Activated B cell treated with CpG ODN at 0.5 μM for 24 hours (primary cell): ENCODE measurements at regions not wholly inside any gene's neighbourhood (a gene's known extent, or its start where the extent isn't known, plus 50 kb on each side); places are given as distances from the start of the nearest gene placed in this dataset.

Experiments
- ATAC-seq: fragments of 200-7000 bp; cut with Tn5 transposase; one replicate; pipeline ENCODE4 v1.10.0; 2021; ENCODE audit warnings: low read depth, mild to moderate bottlenecking, moderate library complexity
- CTCF ChIA-PET: fragments of 350-600 bp; sonication (Branson Sonifier 250); formaldehyde crosslinking; loops from one replicate; lab custom pipeline; 2021; ENCODE audit warnings: antibody characterized with exemption; lab: Charles Lee
- POLR2A ChIA-PET: fragments of 350-600 bp; sonication (Branson Sonifier 250); formaldehyde crosslinking; loops from one replicate; lab custom pipeline; 2021; ENCODE audit warnings: antibody characterized with exemption; lab: Charles Lee
- DNase-seq: peaks from one replicate; pipeline ENCODE4 v3.0.0; 2022
- H3K27ac Mint-ChIP-seq: one replicate; pipeline ENCODE4 v1.8.0; 2020; ENCODE audit warnings: mixed read lengths
- H3K27me3 Mint-ChIP-seq: one replicate; pipeline ENCODE4 v1.8.0; 2021; ENCODE audit warnings: mixed read lengths
- H3K36me3 Mint-ChIP-seq: one replicate; pipeline ENCODE4 v1.8.0; 2021; ENCODE audit warnings: low read depth, mixed read lengths
- H3K4me1 Mint-ChIP-seq: one replicate; pipeline ENCODE4 v1.8.0; 2021; ENCODE audit warnings: mixed read lengths
- H3K4me3 Mint-ChIP-seq: one replicate; pipeline ENCODE4 v1.8.0; 2020; ENCODE audit warnings: mild to moderate bottlenecking, mixed read lengths
- H3K9me3 Mint-ChIP-seq: one replicate; pipeline ENCODE4 v1.8.0; 2020; ENCODE audit warnings: mixed read lengths
- CTCF ChIP-seq: fragments of 200-600 bp; IDR thresholded peaks from one replicate; pipeline ENCODE4 v1.8.0; 2022; ENCODE audit warnings: antibody characterized with exemption, mild to moderate bottlenecking
- intact Hi-C: fragments of 100-400 bp; cut with micrococcal nuclease; formaldehyde crosslinking; loops from one replicate; pipeline ENCODE4 v1.15.1; 2024

GRCh38 chr14:65252482-65253255 is 150.4 kb upstream of the MAX start:
- H3K4me1 Mint-ChIP-seq = peaks cover 15% of the 10 kb centered on the region
- H3K36me3 Mint-ChIP-seq = peaks cover 15% of the 10 kb centered on the region
- ATAC-seq (no peak), DNase-seq (no peak)
- intact Hi-C loops = no loop called here
- TF ChIP-seq CTCF = no peak
- ChIA-PET POLR2A (interaction anchor here (1.0 kb wide), 1 partner anchor 24 kb away, joined by 3 read pairs; no protein-coding TSS in a partner anchor), CTCF (no interaction called here)
- H3K27ac Mint-ChIP-seq = no peak overlapping the region
- no peak overlapping the region for H3K4me3 Mint-ChIP-seq
- peaks cover 3% of the 10 kb centered on the region for H3K9me3 Mint-ChIP-seq
- H3K27me3 Mint-ChIP-seq = no peaks in the 10 kb centered on the region

GRCh38 chr14:65255029-65255545 is 152.8 kb upstream of the MAX start:
- peaks cover 12% of the 10 kb centered on the region for H3K36me3 Mint-ChIP-seq
- POLR2A ChIA-PET = interaction anchor here (1.1 kb wide), 3 partner anchors 29 to 157 kb away, joined by 3 to 7 read pairs (median 4); partner anchors contain the start of gene FUT8
- H3K9me3 Mint-ChIP-seq = no peaks in the 10 kb centered on the region
- CTCF ChIA-PET = interaction anchor here (0.9 to 1.5 kb wide), 3 partner anchors 84 to 158 kb away, joined by 3 to 5 read pairs (median 4); partner anchors contain the start of gene FUT8
- H3K4me1 Mint-ChIP-seq = peaks cover 24% of the 10 kb centered on the region
- H3K27me3 Mint-ChIP-seq = no peaks in the 10 kb centered on the region
- no peak overlapping the region for H3K4me3 Mint-ChIP-seq
- no peak for ATAC-seq
- intact Hi-C loops = no loop called here
- no peak for DNase-seq
- no peak for TF ChIP-seq CTCF
- peak overlapping the region; percentile 27 for H3K27ac Mint-ChIP-seq

DNA sequence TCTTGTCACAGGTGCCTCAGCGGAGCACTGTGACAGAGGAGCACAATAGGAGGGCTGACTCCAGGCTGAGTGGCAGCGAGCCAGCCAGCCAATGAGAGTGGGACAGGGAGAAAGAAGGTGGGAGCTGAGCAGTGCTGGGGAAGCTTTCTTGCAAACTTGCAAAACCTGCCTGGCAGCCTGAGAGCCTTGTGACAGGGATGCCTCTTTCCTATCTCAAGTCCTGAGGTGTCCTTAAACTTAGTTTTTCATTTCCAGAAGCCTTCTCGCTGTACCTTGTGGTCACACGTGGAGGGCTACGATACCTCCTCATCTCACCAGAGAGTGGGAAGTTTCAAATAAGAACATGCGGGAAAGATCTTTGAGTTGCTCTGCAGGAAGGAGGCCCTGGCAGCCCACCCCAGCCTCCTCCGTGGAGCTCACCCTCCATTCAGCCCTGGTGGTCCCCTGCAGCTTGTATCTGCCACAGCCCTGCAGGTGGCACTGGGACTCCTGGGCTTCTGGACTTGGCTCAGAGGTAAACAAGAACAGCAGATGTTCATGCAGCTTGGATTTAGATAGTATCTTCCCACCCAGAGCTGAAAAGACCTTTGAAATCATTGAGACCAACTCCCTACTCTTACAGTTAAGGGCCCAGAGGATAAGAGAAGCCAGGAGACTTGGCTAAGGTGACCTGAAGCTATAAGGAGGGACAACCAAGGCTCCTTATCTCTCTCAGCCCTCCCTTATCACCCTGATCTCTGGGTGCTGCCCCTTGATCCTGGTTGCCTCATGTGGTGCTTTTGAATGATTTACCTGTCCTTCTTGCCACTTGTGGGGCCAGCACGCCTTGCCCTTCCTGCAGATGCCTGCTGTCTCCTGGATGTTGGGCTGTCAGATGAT is 153.5 kb upstream of the MAX start:
- H3K27ac Mint-ChIP-seq = peak overlapping the region; percentile 27
- H3K27me3 Mint-ChIP-seq = no peaks in the 10 kb centered on the region
- intact Hi-C loops = loop anchor here (2.0 kb wide), 1 partner anchor 27 kb away; no protein-coding TSS in a partner anchor
- ChIA-PET CTCF (interaction anchor here (0.6 to 1.5 kb wide), 4 partner anchors 46 to 157 kb away, joined by 3 to 5 read pairs (median 4); partner anchors contain the start of gene FUT8), POLR2A (interaction anchor here (0.8 to 1.1 kb wide), 5 partner anchors 27 to 157 kb away, joined by 3 to 7 read pairs (median 3); partner anchors contain the start of gene FUT8)
- DNase-seq (no peak), ATAC-seq (peak; percentile 31)
- no peak overlapping the region for H3K4me3 Mint-ChIP-seq
- peaks cover 12% of the 10 kb centered on the region for H3K36me3 Mint-ChIP-seq
- H3K4me1 Mint-ChIP-seq = peaks cover 31% of the 10 kb centered on the region
- H3K9me3 Mint-ChIP-seq = no peaks in the 10 kb centered on the region
- TF ChIP-seq CTCF = no peak

DNA sequence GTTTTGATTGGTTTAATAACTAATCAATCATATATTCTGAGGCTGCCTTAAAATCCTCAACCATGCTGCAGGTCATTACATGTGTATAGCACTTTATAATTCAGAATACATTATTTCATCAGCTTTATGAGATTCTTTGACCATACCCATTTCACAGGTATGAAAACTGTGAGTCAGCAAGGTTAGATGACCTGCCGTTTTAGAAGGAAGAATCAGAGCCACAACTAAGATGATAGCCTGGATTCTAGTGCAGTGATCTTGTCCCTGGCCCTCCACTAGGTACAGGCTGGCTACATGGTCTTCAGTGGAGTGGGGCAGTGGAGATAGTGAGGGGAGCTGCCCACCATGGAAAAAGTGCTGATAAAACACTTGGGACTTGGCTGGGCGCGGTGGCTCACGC is 154.4 kb upstream of the MAX start:
- TF ChIP-seq CTCF = no peak
- Mint-ChIP-seq H3K27me3 (no peaks in the 10 kb centered on the region), H3K4me3 (no peak overlapping the region), H3K4me1 (peaks cover 38% of the 10 kb centered on the region), H3K9me3 (no peaks in the 10 kb centered on the region), H3K27ac (no peak overlapping the region), H3K36me3 (peaks cover 13% of the 10 kb centered on the region)
- ChIA-PET POLR2A (no interaction called here), CTCF (interaction anchor here (1.5 to 1.6 kb wide), 2 partner anchors 156 to 159 kb away, joined by 3 to 5 read pairs; partner anchors contain the start of gene FUT8)
- no peak for DNase-seq
- no peak for ATAC-seq
- intact Hi-C loops = loop anchor here (2.0 kb wide), 1 partner anchor 28 kb away; no protein-coding TSS in a partner anchor
